ENCODE measurements at regions not wholly inside any gene's neighbourhood (a gene's known extent, or its start where the extent isn't known, plus 50 kb on each side); places are given as distances from the start of the nearest gene placed in this dataset.
A peak's percentile ranks its signal among the peaks of the same experiment; 100 is the strongest.

DNA sequence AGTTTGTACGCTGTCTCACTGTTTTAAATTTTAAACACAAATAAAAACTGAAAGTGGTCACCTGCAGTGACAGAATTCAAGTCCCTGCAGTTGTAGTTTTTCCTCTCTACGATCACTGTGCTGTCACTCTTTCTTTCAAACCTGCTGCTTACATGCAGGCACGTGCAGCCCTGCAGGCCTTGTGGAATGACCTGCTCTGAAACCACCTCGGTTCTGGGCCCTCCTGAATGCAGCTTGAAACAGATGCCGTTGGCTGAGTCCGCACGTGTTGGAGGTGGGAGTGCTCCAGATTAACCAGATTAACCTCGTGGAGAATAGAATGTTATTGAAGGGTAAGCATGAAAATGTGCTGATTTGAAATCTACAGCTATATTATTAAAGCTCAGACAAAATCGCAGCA, 126.0 kb upstream of the ERCC6L2 start:
- no peak overlapping the region for H3K4me3 ChIP-seq (ENCODE audit: low read depth, low read length)
- TF ChIP-seq, protein P1, sequence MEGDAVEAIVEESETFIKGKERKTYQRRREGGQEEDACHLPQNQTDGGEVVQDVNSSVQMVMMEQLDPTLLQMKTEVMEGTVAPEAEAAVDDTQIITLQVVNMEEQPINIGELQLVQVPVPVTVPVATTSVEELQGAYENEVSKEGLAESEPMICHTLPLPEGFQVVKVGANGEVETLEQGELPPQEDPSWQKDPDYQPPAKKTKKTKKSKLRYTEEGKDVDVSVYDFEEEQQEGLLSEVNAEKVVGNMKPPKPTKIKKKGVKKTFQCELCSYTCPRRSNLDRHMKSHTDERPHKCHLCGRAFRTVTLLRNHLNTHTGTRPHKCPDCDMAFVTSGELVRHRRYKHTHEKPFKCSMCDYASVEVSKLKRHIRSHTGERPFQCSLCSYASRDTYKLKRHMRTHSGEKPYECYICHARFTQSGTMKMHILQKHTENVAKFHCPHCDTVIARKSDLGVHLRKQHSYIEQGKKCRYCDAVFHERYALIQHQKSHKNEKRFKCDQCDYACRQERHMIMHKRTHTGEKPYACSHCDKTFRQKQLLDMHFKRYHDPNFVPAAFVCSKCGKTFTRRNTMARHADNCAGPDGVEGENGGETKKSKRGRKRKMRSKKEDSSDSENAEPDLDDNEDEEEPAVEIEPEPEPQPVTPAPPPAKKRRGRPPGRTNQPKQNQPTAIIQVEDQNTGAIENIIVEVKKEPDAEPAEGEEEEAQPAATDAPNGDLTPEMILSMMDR (IDR thresholded peaks at IDR 0.05; ENCODE audit: insufficient read depth, low read depth, low read length, missing control alignments) = no peak
- DNase-seq (ENCODE audit: low read depth) = no peak

DNA sequence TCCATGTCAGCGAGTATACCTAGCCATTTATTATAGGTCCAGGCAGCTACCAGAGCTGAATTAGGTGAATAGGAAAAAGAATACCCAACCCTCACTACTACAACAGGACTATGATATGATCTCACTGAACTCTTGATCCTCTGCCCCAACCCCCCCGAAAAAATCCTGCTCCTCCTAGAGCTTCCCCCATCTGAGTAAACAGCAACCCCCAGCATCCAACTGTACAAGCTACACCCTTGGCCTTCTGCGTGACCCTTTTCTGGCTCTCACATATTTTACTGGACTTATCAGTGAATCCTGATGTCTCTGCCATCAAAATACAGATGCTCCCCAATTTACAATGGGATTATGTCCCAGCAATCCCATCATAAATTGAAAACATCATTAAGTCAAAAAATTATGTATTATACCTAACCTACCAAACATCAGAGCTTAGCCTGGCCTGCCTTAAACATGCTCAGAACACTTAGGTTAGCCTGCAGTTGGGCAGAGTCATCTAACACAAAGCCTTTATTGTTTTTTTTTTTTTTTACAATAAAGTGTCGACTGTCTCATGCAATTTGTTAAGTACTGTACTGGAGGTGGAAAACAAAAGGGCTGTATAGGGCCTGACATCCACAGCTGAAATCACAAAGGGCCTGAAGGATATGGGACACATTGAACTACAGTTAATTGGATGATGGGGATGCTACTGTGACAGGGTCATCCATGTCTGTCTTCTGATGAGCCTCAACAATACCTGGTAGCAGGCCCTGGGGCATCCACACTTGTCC, 128.9 kb upstream of the ERCC6L2 start:
- TF ChIP-seq, protein P1 (IDR thresholded peaks at IDR 0.05; ENCODE audit: insufficient read depth, low read depth, low read length, missing control alignments) = no peak
- DNase-seq (ENCODE audit: low read depth) = no peak

DNA sequence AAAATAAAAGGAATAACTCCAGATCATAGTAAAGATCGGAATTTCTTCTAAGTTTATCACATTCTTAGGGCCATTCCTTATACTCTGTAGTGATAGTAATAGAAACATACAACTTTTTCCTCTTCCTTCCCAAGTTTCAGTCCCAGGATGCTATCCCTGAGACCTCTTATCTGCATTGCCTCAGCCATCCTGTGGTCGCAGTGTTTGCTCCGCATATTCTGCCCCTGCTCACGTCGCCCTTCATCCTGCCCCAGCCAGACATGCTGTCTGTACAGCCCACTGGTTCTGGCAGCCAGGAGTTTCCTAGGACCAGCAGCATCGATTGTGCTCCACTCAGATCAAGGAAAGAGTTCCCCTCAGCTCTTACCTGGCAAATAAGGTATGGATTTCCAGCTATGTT, 132.7 kb upstream of the ERCC6L2 start:
- TF ChIP-seq, protein P1 (IDR thresholded peaks at IDR 0.05; ENCODE audit: insufficient read depth, low read depth, low read length, missing control alignments) = no peak
- H3K4me3 ChIP-seq (ENCODE audit: low read depth, low read length) = no peak overlapping the region
- no peak for DNase-seq (ENCODE audit: low read depth)

More for the DNA sequence above, 128.9 kb upstream of the ERCC6L2 start:
- H3K4me3 ChIP-seq (ENCODE audit: low read depth, low read length) = no peak overlapping the region

DNA sequence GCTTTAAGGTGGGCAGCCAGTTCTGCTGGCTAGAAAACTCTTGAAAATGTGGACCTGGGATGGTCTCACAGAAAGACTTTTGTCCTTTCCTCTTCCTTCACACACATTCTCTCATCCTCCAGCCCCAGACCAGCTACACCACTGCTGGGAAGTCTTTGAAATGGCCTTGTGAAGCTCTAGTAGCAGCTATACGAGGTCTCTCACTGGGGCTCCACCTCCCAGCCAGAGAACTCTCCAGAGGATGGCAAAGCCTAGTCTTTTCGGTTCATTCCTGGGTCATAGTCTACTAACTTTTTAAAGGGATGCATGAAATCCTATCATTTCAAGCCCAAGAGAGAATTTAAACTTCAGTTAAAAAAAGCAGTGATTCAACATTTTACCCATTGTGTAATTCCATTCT, 133.9 kb upstream of the ERCC6L2 start:
- H3K4me3 ChIP-seq (ENCODE audit: low read depth, low read length) = no peak overlapping the region
- TF ChIP-seq, protein P1 (IDR thresholded peaks at IDR 0.05; ENCODE audit: insufficient read depth, low read depth, low read length, missing control alignments) = no peak
- DNase-seq (ENCODE audit: low read depth) = no peak

DNA sequence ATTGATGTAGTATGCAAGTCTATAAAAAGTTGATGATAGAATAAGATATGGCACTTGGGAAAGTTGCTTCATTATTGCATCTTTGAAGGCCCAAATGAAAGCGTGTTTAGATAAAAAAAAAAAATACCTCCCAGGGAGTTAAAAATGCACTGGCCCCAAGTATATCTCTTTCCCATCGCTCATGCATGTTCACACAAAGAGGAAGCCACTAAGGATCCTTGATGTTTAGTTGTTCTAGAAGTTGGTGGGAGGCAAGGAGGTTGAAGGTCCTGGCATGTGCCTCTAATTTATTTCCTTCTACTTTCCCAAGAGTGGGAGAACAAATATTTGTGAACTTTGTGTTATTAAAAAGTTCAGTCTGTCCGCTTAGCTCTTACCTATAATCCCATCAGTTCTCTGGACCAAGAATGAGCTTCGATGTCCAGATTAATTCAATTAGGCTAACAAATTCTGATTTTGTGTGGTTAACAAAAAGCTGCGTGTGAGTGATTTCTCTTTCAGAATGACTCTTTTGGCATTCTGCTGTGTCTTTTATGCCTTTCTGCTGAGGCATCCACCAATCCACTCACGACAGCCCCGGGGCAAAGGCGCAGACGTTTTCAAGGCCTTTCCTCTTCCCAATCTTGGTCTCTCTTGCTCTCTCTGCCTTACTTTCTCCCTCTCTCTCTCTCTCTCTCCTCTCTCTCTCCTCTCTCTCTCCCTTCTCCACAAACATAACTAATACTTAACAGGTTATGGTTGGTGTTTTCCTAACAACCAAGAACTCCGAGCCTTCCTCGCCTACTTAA, 135.1 kb upstream of the ERCC6L2 start:
- DNase-seq (ENCODE audit: low read depth) = peak; percentile 9
- no peak overlapping the region for H3K4me3 ChIP-seq (ENCODE audit: low read depth, low read length)
- TF ChIP-seq, protein P1 (IDR thresholded peaks at IDR 0.05; ENCODE audit: insufficient read depth, low read depth, low read length, missing control alignments) = no peak

DNA sequence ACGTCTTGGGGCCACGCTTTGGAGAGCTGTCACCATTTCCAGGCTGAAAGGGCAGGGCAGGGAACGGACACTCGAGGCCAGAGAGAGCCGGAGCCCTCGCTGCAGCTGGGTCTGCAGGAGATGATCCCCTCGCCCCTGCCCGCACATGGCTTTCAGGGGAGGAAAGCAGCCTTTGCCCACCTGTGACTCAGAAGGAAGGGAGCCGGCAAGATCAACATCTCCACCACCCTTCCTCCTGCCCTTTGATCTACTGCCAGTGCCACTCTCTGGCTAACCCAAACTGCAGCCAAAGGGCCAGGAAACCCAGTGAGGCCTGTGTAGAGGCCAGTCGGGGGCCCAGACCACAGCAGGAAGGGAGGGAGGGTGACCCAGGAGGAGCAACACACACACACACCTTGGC, 137.1 kb upstream of the ERCC6L2 start:
- no peak for DNase-seq (ENCODE audit: low read depth)
- TF ChIP-seq, protein P1 (IDR thresholded peaks at IDR 0.05; ENCODE audit: insufficient read depth, low read depth, low read length, missing control alignments) = no peak
- H3K4me3 ChIP-seq (ENCODE audit: low read depth, low read length) = no peak overlapping the region

All from GM12865 (cell line).